BJ (cell line): ENCODE measurements at regions not wholly inside any gene's neighbourhood (a gene's known extent, or its start where the extent isn't known, plus 50 kb on each side); places are given as distances from the start of the nearest gene placed in this dataset.

Source experiments
- CTCF ChIA-PET: fragments of 350-600 bp; formaldehyde crosslinking; extraction: SDS; loops from one replicate; lab custom pipeline; 2021; ENCODE audit warnings: antibody characterized with exemption, inconsistent platforms; lab: Yijun Ruan, JAX
- POLR2A ChIA-PET: fragments of 300-600 bp; sonication (Branson Sonifier 250); formaldehyde crosslinking; extraction: SDS; loops from one replicate; lab custom pipeline; 2021; ENCODE audit warnings: antibody characterized with exemption; lab: Charles Lee
- DNase-seq: peaks from one replicate; pipeline ENCODE4 v3.0.0-alpha.2; 2011; ENCODE audit warnings: low read depth
- H3K27me3 ChIP-seq: 2 replicates; pipeline ENCODE4 v1.6.0; 2011; ENCODE audit warnings: low read length; ENCODE audit not compliant: control insufficient read depth, insufficient read depth
- H3K36me3 ChIP-seq: 2 replicates; pipeline ENCODE4 v1.5.1; 2011; ENCODE audit warnings: low read length; ENCODE audit not compliant: control insufficient read depth, insufficient read depth
- H3K4me3 ChIP-seq: 2 replicates; pipeline ENCODE4 v1.5.1; 2011; ENCODE audit warnings: low read depth, mild to moderate bottlenecking, control low read depth, low read length
- CTCF ChIP-seq: IDR thresholded peaks from 2 replicates; pipeline ENCODE4 v1.5.1; 2011; ENCODE audit warnings: low read depth, mild to moderate bottlenecking, control low read depth, inconsistent platforms, low read length, moderate library complexity; ENCODE audit not compliant: insufficient read depth

GRCh38 chr3:4063916-4064574 is 239.1 kb upstream of the SETMAR start:
- Histone ChIP-seq H3K27me3 (no peaks in the 10 kb centered on the region), H3K4me3 (no peak overlapping the region), H3K36me3 (no peaks in the 10 kb centered on the region)
- CTCF ChIA-PET, result no interaction called here
- POLR2A ChIA-PET, result no interaction called here
- DNase-seq, result no peak
- no peak for TF ChIP-seq CTCF

GRCh38 chr3:4065085-4065484 is 238.1 kb upstream of the SETMAR start:
- CTCF ChIA-PET, result no interaction called here
- H3K4me3 ChIP-seq, result no peak overlapping the region
- TF ChIP-seq CTCF, result no peak
- no peaks in the 10 kb centered on the region for H3K27me3 ChIP-seq
- POLR2A ChIA-PET, result no interaction called here
- DNase-seq, result no peak
- H3K36me3 ChIP-seq, result no peaks in the 10 kb centered on the region

GRCh38 chr3:4065554-4065953 is 237.6 kb upstream of the SETMAR start:
- ChIA-PET POLR2A (no interaction called here), CTCF (no interaction called here)
- no peak for TF ChIP-seq CTCF
- H3K36me3 ChIP-seq, result no peaks in the 10 kb centered on the region
- no peaks in the 10 kb centered on the region for H3K27me3 ChIP-seq
- no peak for DNase-seq
- no peak overlapping the region for H3K4me3 ChIP-seq

GRCh38 chr3:4067893-4068292 is 235.3 kb upstream of the SETMAR start:
- ChIA-PET POLR2A (no interaction called here), CTCF (no interaction called here)
- Histone ChIP-seq H3K27me3 (no peaks in the 10 kb centered on the region), H3K36me3 (no peaks in the 10 kb centered on the region), H3K4me3 (no peak overlapping the region)
- no peak for DNase-seq
- no peak for TF ChIP-seq CTCF

- no peak for DNase-seq
- POLR2A ChIA-PET, result no interaction called here
- Histone ChIP-seq H3K27me3 (no peaks in the 10 kb centered on the region), H3K36me3 (no peaks in the 10 kb centered on the region), H3K4me3 (no peak overlapping the region)
- no peak for TF ChIP-seq CTCF
- CTCF ChIA-PET, result no interaction called here
These were observed 233.4 kb upstream of the SETMAR start for GRCh38 chr3:4069796-4070195.
